Activated CD4-positive, alpha-beta T cell treated with anti-CD3 and anti-CD28 coated beads, Interleukin-2, amount 10 ng/mL, durations not matched to agents 24 days and 14 days (primary cell): ENCODE measurements at regions not wholly inside any gene's neighbourhood (a gene's known extent, or its start where the extent isn't known, plus 50 kb on each side); places are given as distances from the start of the nearest gene placed in this dataset.
"Not testable (repeated sequence)": the region's sequence is repeated elsewhere in the genome, so short reads cannot be mapped to it uniquely, and the experiment has no call there.

Source experiments
- DNase-seq: peaks from one replicate; pipeline ENCODE4 v3.0.0; 2022
- H3K27ac Mint-ChIP-seq: one replicate; pipeline ENCODE4 v1.8.0; 2022; ENCODE audit warnings: mild to moderate bottlenecking, mixed read lengths
- H3K27me3 Mint-ChIP-seq: one replicate; pipeline ENCODE4 v1.8.0; 2022; ENCODE audit warnings: mixed read lengths
- H3K36me3 Mint-ChIP-seq: one replicate; pipeline ENCODE4 v1.8.0; 2022; ENCODE audit warnings: low read depth, mild to moderate bottlenecking, mixed read lengths
- H3K4me1 Mint-ChIP-seq: one replicate; pipeline ENCODE4 v1.8.0; 2021; ENCODE audit warnings: mixed read lengths
- H3K4me3 Mint-ChIP-seq: one replicate; pipeline ENCODE4 v1.8.0; 2022; ENCODE audit warnings: mild to moderate bottlenecking, moderate library complexity, mixed read lengths
- H3K9me3 Mint-ChIP-seq: one replicate; pipeline ENCODE4 v1.8.0; 2021; ENCODE audit warnings: mixed read lengths
- intact Hi-C: fragments of 100-400 bp; cut with micrococcal nuclease; formaldehyde crosslinking; loops from one replicate; pipeline ENCODE4 v1.15.1; 2023

- intact Hi-C loops, result no loop called here
- H3K4me3 Mint-ChIP-seq, result no peak overlapping the region
- H3K36me3 Mint-ChIP-seq, result no peaks in the 10 kb centered on the region
- H3K27me3 Mint-ChIP-seq, result no peaks in the 10 kb centered on the region
- H3K4me1 Mint-ChIP-seq, result no peaks in the 10 kb centered on the region
- no peaks in the 10 kb centered on the region for H3K9me3 Mint-ChIP-seq
- H3K27ac Mint-ChIP-seq, result no peak overlapping the region
- no peak for DNase-seq
These were observed 226.8 kb downstream of the PCDH17 start for GRCh38 chr13:57858376-57858775.

- no peaks in the 10 kb centered on the region for H3K27me3 Mint-ChIP-seq
- no peak overlapping the region for H3K27ac Mint-ChIP-seq
- H3K4me1 Mint-ChIP-seq, result no peaks in the 10 kb centered on the region
- DNase-seq, result no peak
- intact Hi-C loops, result no loop called here
- peaks cover 2% of the 10 kb centered on the region for H3K9me3 Mint-ChIP-seq
- no peaks in the 10 kb centered on the region for H3K36me3 Mint-ChIP-seq
- H3K4me3 Mint-ChIP-seq, result no peak overlapping the region
These were observed 231.3 kb downstream of the PCDH17 start for GRCh38 chr13:57862879-57863278.

DNA sequence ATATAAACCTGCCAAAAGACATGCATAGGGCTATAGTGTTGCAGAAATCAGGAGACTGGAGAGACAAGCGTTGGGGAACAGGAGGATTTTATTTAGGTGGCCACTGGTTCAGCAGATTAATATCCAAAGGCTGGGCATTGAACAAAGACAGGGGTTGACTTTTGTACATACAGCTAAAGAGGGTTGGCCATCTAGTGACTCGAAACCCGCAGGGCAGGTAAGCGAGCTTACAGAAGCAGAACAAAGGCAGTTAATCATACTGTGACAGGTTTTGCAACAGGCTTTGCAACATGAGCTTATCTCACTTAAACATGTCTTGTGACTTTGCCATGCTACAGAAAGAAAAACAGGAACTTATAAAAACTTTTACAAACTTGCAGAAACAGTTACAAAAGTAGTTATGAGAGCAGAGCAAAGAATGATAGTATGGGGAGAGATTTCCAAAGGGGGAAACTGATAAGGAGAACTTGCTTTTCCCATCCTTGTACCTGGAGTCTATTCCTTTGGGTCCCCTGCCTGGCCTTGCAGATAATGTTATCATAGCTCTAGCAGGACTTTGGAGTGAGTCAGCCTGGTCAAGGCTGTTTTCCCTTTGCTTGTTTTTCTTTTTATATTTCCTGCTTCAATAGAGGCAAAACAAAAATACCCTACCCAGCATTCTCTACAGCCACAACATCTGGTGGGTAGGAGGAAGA, 234.2 kb downstream of the PCDH17 start:
- H3K36me3 Mint-ChIP-seq, result no peaks in the 10 kb centered on the region
- no peaks in the 10 kb centered on the region for H3K27me3 Mint-ChIP-seq
- no peak overlapping the region for H3K4me3 Mint-ChIP-seq
- no peak overlapping the region for H3K27ac Mint-ChIP-seq
- intact Hi-C loops, result no loop called here
- H3K4me1 Mint-ChIP-seq, result no peaks in the 10 kb centered on the region
- no peak for DNase-seq
- peaks cover 2% of the 10 kb centered on the region for H3K9me3 Mint-ChIP-seq

GRCh38 chr13:57874530-57874929, 243.0 kb downstream of the PCDH17 start:
- DNase-seq, result no peak
- Mint-ChIP-seq H3K36me3 (no peaks in the 10 kb centered on the region), H3K4me1 (no peaks in the 10 kb centered on the region), H3K27me3 (no peaks in the 10 kb centered on the region), H3K27ac (no peak overlapping the region), H3K4me3 (no peak overlapping the region), H3K9me3 (no peaks in the 10 kb centered on the region)
- intact Hi-C loops, result no loop called here

DNA sequence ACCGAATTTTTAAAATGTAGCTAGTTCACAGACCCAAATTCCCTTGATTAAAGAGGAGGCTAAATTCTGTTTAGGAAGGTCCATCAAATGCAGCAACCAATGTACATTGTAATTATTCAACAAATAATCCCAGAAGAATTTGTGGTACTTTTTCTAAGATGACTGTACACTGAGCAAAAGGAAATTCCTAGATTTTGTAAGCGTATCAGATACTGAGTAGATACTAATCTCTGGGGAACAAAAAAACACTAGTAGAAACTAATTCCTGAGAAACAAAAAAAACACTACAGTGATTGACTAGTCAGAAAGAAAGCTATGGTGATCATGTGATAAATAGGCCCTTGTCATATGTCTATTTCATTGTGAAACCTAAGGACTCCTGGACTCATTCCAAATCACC, 246.1 kb downstream of the PCDH17 start:
- H3K4me1 Mint-ChIP-seq, result no peaks in the 10 kb centered on the region
- no peaks in the 10 kb centered on the region for H3K36me3 Mint-ChIP-seq
- no peaks in the 10 kb centered on the region for H3K27me3 Mint-ChIP-seq
- DNase-seq, result no peak
- intact Hi-C loops, result no loop called here
- H3K9me3 Mint-ChIP-seq, result no peaks in the 10 kb centered on the region
- H3K27ac Mint-ChIP-seq, result no peak overlapping the region
- no peak overlapping the region for H3K4me3 Mint-ChIP-seq

DNA sequence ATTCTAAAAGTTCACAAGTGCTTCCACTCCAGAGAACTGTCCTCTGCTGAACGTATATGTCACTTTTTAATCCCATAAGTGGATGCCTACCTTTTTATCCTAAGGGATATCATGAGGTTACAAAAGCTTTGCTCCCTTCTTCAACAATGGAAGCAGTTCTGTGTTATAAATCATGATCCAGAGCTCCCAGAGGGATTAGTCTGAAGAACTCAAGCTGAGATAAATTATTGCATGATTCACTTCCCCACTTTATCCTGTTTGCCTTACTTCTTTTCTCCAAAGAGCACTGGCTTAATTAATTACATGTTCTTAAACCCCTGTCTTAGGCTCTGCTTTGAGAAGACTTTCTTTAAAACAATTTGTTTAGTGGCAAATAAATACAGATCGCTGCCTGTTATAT, 246.7 kb downstream of the PCDH17 start:
- H3K9me3 Mint-ChIP-seq, result no peaks in the 10 kb centered on the region
- H3K4me1 Mint-ChIP-seq, result no peaks in the 10 kb centered on the region
- intact Hi-C loops, result no loop called here
- no peaks in the 10 kb centered on the region for H3K36me3 Mint-ChIP-seq
- no peak overlapping the region for H3K4me3 Mint-ChIP-seq
- H3K27me3 Mint-ChIP-seq, result no peaks in the 10 kb centered on the region
- DNase-seq, result no peak
- H3K27ac Mint-ChIP-seq, result no peak overlapping the region

DNA sequence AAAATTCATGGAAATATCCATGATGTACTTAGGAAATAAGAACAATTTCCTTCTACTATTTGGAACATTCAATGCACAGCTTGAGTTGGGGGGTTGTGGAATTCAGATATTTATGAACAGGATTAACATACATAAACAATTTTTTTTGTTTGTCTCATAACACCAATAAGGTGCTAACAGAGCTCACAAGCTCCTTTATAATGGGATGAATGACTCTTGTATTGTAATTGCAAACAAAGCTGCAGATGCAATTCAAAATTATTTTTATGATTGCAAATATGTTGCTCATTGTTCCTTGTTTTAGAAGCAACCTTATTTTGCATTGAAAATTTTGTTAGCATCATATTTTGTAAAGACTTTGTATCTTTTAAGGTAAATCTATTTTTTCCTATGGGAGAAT, 265.7 kb downstream of the PCDH17 start:
- Mint-ChIP-seq H3K27me3 (no peaks in the 10 kb centered on the region), H3K4me1 (no peaks in the 10 kb centered on the region), H3K9me3 (peaks cover 12% of the 10 kb centered on the region), H3K27ac (no peak overlapping the region), H3K36me3 (no peaks in the 10 kb centered on the region), H3K4me3 (no peak overlapping the region)
- no peak for DNase-seq
- intact Hi-C loops, result no loop called here

- intact Hi-C loops, result no loop called here
- H3K4me3 Mint-ChIP-seq, result no peak overlapping the region
- H3K36me3 Mint-ChIP-seq, result no peaks in the 10 kb centered on the region
These were observed 267.6 kb downstream of the PCDH17 start for GRCh38 chr13:57899096-57899495.

DNA sequence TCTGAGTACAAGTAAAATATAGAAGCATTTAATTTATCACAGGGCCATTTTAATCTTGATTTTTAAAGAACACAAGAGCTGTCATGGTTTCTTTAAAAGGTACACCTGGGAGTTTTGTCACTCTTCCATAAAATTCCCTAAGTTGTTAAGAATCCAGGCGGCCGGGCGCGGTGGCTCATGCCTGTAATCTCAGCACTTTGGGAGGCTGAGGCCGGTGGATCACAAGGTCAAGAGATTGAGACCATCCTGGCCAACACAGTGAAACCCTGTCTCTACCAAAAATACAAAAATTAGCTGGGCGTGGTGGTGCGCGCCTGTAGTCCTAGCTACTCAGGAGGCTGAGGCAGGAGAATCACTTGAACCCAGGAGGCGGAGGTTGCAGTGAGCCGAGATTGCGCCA, 278.3 kb downstream of the PCDH17 start:
- DNase-seq, H3K36me3 Mint-ChIP-seq, H3K4me1 Mint-ChIP-seq, H3K27ac Mint-ChIP-seq, H3K4me3 Mint-ChIP-seq, H3K9me3 Mint-ChIP-seq, H3K27me3 Mint-ChIP-seq, intact Hi-C loops: not testable (repeated sequence)

More at GRCh38 chr13:57899096-57899495, 267.6 kb downstream of the PCDH17 start:
- Mint-ChIP-seq H3K4me1 (no peaks in the 10 kb centered on the region), H3K27ac (no peak overlapping the region), H3K27me3 (no peaks in the 10 kb centered on the region), H3K9me3 (peaks cover 17% of the 10 kb centered on the region)
- no peak for DNase-seq

DNA sequence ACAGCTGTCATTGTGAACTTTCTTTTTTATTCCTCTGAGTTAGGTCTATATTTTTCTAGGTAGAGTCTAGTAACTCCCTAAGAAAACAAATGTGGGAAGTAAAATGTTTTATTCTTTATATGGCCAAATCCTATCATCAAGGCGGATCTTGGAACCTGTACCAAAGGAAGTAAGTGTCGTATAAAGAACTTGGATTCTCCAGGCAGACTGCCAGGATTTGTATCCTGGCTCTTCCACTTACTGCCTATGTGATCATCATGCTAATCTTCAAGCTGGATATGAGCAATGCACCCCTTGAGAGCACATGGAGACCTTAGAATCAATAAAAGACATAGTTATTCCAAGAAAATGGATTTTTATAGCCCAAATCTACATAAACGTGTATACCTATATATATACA, 286.5 kb downstream of the PCDH17 start:
- no peak overlapping the region for H3K4me3 Mint-ChIP-seq
- no peaks in the 10 kb centered on the region for H3K36me3 Mint-ChIP-seq
- intact Hi-C loops, result no loop called here
- no peaks in the 10 kb centered on the region for H3K4me1 Mint-ChIP-seq
- DNase-seq, result no peak
- H3K27ac Mint-ChIP-seq, result no peak overlapping the region
- H3K27me3 Mint-ChIP-seq, result no peaks in the 10 kb centered on the region
- peaks cover 3% of the 10 kb centered on the region for H3K9me3 Mint-ChIP-seq

DNA sequence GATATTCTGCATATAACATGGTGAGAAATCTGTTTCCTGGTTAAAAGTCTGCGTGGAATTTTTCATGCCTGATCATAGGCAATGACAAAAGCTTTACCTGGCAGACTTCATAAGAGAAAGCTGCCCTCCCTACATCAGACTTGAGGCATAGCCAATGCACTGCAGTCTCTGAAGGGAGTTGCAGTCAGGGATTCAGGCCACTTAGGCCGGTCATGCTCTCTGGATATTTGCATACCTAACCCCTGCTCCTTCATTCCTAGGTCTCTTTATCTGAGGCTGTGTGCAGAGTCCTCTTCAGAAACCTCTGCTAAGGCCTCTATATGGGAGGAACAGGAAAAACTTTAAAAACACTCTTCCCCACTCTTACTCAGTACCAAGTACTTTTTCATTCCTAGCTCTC, 287.4 kb downstream of the PCDH17 start:
- no peak for DNase-seq
- H3K27ac Mint-ChIP-seq, result no peak overlapping the region
- H3K9me3 Mint-ChIP-seq, result peaks cover 3% of the 10 kb centered on the region
- intact Hi-C loops, result no loop called here
- H3K27me3 Mint-ChIP-seq, result no peaks in the 10 kb centered on the region
- H3K4me3 Mint-ChIP-seq, result no peak overlapping the region
- no peaks in the 10 kb centered on the region for H3K4me1 Mint-ChIP-seq
- H3K36me3 Mint-ChIP-seq, result no peaks in the 10 kb centered on the region

DNA sequence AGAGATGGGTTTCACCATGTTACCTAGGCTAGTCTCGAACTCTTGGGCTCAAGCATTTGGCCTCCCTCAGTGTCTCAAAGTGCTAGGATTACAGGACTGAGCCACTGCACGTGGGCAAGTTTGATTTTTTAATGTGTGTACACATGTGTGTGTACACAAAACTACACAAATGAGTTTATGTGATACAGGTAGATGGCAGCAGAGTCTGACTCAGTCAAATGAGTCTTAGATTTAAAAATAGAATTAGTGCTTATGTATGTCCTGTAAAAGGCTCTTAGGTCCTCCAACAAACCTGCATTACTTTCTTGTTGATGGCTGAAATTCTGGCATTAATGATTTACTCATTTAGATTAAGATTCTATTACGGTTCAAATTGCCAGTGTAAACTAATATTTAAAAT, 293.7 kb downstream of the PCDH17 start:
- intact Hi-C loops, result no loop called here
- Mint-ChIP-seq H3K4me3 (no peak overlapping the region), H3K4me1 (no peaks in the 10 kb centered on the region), H3K27ac (no peak overlapping the region), H3K27me3 (no peaks in the 10 kb centered on the region), H3K36me3 (no peaks in the 10 kb centered on the region), H3K9me3 (no peaks in the 10 kb centered on the region)
- no peak for DNase-seq

DNA sequence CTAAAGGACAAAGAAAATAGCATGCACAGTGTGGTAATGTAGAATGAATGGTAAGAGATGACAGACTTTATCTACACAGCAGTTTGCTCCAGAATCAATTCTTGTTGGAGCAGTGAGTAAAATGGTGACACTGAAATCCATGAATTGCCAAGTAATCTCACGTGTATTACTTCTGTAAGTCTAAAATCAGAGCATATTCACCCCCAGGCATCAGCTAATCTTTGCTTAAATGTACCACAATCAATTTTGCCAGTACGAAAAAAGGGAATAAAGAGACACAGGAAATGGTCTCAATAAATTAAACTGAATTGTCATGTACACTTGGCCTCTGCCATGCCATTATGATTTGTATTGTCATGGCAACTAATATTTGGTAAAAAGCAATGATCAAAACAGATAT, 294.2 kb downstream of the PCDH17 start:
- DNase-seq, result no peak
- Mint-ChIP-seq H3K36me3 (no peaks in the 10 kb centered on the region), H3K4me1 (no peaks in the 10 kb centered on the region), H3K9me3 (no peaks in the 10 kb centered on the region), H3K27ac (no peak overlapping the region), H3K4me3 (no peak overlapping the region), H3K27me3 (no peaks in the 10 kb centered on the region)
- intact Hi-C loops, result no loop called here

GRCh38 chr13:57932061-57932460, 300.5 kb downstream of the PCDH17 start:
- no peaks in the 10 kb centered on the region for H3K9me3 Mint-ChIP-seq
- H3K4me1 Mint-ChIP-seq, result no peaks in the 10 kb centered on the region
- H3K27ac Mint-ChIP-seq, result no peak overlapping the region
- intact Hi-C loops, result no loop called here
- no peaks in the 10 kb centered on the region for H3K27me3 Mint-ChIP-seq
- no peak overlapping the region for H3K4me3 Mint-ChIP-seq
- DNase-seq, result no peak
- no peaks in the 10 kb centered on the region for H3K36me3 Mint-ChIP-seq

GRCh38 chr13:57933606-57934005, 302.1 kb downstream of the PCDH17 start:
- no peak overlapping the region for H3K4me3 Mint-ChIP-seq
- H3K4me1 Mint-ChIP-seq, result no peaks in the 10 kb centered on the region
- DNase-seq, result no peak
- H3K9me3 Mint-ChIP-seq, result no peaks in the 10 kb centered on the region
- no peaks in the 10 kb centered on the region for H3K27me3 Mint-ChIP-seq
- intact Hi-C loops, result no loop called here
- no peak overlapping the region for H3K27ac Mint-ChIP-seq
- no peaks in the 10 kb centered on the region for H3K36me3 Mint-ChIP-seq
